Tibial artery (tissue), 4 donors: ENCODE measurements at regions not wholly inside any gene's neighbourhood (a gene's known extent, or its start where the extent isn't known, plus 50 kb on each side); places are given as distances from the start of the nearest gene placed in this dataset.

Source experiments
- DNase-seq, 2 donors: peaks; one replicate each; pipeline ENCODE4 v3.0.0-alpha.2; 2019
- H3K27ac ChIP-seq, 2 donors: fragments of 200-600 bp; sonication (generic) in 1 of 2; 1 replicate in 1 of 2; 2 replicates in 1 of 2; pipeline ENCODE4 v1.5.1; 2018 to 2019; ENCODE audit warnings: mild to moderate bottlenecking in 1 of 2
- H3K27me3 ChIP-seq, 2 donors: fragments of 200-600 bp; sonication (generic) in 1 of 2; one replicate each; pipeline versions ENCODE4 v1.5.1 to v1.6.0; 2016 to 2019
- H3K36me3 ChIP-seq, 3 donors: fragments of 200-600 bp; sonication (generic) in 2 of 3; one replicate each; pipeline ENCODE4 v1.5.1; 2016 to 2019; ENCODE audit warnings: mild to moderate bottlenecking in 2 of 3
- H3K4me1 ChIP-seq, 4 donors: fragments of 200-600 bp; sonication (generic) in 2 of 4; 1 replicate in 3 of 4; 2 replicates in 1 of 4; pipeline ENCODE4 v1.5.1; 2016 to 2019
- H3K4me3 ChIP-seq, 2 donors: fragments of 200-600 bp; sonication (generic) in 1 of 2; 1 replicate in 1 of 2; 2 replicates in 1 of 2; pipeline ENCODE4 v1.5.1; 2018 to 2019; ENCODE audit warnings: mild to moderate bottlenecking in 2 of 2
- H3K9me3 ChIP-seq, 3 donors: fragments of 200-600 bp; sonication (generic) in 1 of 3; one replicate each; pipeline ENCODE4 v1.5.1; 2016 to 2019
- CTCF ChIP-seq, 2 experiments: fragments of 200-600 bp in 1 of 2; fragments of 450-650 bp in 1 of 2; IDR thresholded peaks; one replicate each; pipeline ENCODE4 v1.5.1; 2017 to 2019; ENCODE audit warnings: antibody characterized with exemption in 2 of 2, mild to moderate bottlenecking in 1 of 2, moderate library complexity in 1 of 2
- intact Hi-C: fragments of 100-400 bp; cut with DNase I; formaldehyde crosslinking; loops from one replicate; pipeline ENCODE4 v1.15.0; 2023; ENCODE audit warnings: low total_unique reads

- Histone ChIP-seq H3K27me3 (no peaks in the 10 kb centered on the region), H3K36me3 (no peaks in the 10 kb centered on the region), H3K27ac (no peak overlapping the region), H3K9me3 (no peaks in the 10 kb centered on the region), H3K4me3 (no peak overlapping the region), H3K4me1 (no peaks in the 10 kb centered on the region)
- DNase-seq, result no peak
- intact Hi-C loops, result no loop called here
- TF ChIP-seq CTCF (IDR thresholded peaks at IDR 0.05), result no peak
Measured at GRCh38 chr6:102571236-102571908, 1177.9 kb downstream of the GRIK2 start.

GRCh38 chr6:102562713-102563112 is 1169.2 kb downstream of the GRIK2 start:
- DNase-seq, result no peak
- Histone ChIP-seq H3K27ac (no peak overlapping the region), H3K4me3 (no peak overlapping the region), H3K9me3 (no peaks in the 10 kb centered on the region), H3K27me3 (no peaks in the 10 kb centered on the region), H3K36me3 (no peaks in the 10 kb centered on the region), H3K4me1 (no peaks in the 10 kb centered on the region)
- no peak for TF ChIP-seq CTCF (IDR thresholded peaks at IDR 0.05)
- intact Hi-C loops, result no loop called here

GRCh38 chr6:102553214-102553613 is 1159.7 kb downstream of the GRIK2 start:
- no peak for DNase-seq
- Histone ChIP-seq H3K27me3 (no peaks in the 10 kb centered on the region), H3K27ac (no peak overlapping the region), H3K9me3 (no peaks in the 10 kb centered on the region), H3K36me3 (no peaks in the 10 kb centered on the region), H3K4me3 (no peak overlapping the region), H3K4me1 (no peaks in the 10 kb centered on the region)
- intact Hi-C loops, result no loop called here
- TF ChIP-seq CTCF (IDR thresholded peaks at IDR 0.05), result no peak

- intact Hi-C loops, result no loop called here
- Histone ChIP-seq H3K4me3 (no peak overlapping the region), H3K27ac (no peak overlapping the region), H3K9me3 (no peaks in the 10 kb centered on the region), H3K36me3 (no peaks in the 10 kb centered on the region), H3K27me3 (no peaks in the 10 kb centered on the region), H3K4me1 (no peaks in the 10 kb centered on the region)
- TF ChIP-seq CTCF (IDR thresholded peaks at IDR 0.05), result no peak
- no peak for DNase-seq
Measured at GRCh38 chr6:102549221-102549874, 1155.8 kb downstream of the GRIK2 start.

- H3K4me1 ChIP-seq, result no peaks in the 10 kb centered on the region
- H3K4me3 ChIP-seq, result no peak overlapping the region
- no peaks in the 10 kb centered on the region for H3K9me3 ChIP-seq
- TF ChIP-seq CTCF (IDR thresholded peaks at IDR 0.05), result no peak
- no peaks in the 10 kb centered on the region for H3K27me3 ChIP-seq
- intact Hi-C loops, result loop anchor here (1.0 kb wide), 1 partner anchor 20 kb away; no protein-coding TSS in a partner anchor
- no peak overlapping the region for H3K27ac ChIP-seq
- DNase-seq, result no peak
- H3K36me3 ChIP-seq, result no peaks in the 10 kb centered on the region
Measured at GRCh38 chr6:102525336-102525735, 1131.8 kb downstream of the GRIK2 start.
